Vagina (tissue), 2 donors: ENCODE measurements at regions not wholly inside any gene's neighbourhood (a gene's known extent, or its start where the extent isn't known, plus 50 kb on each side); places are given as distances from the start of the nearest gene placed in this dataset.
"Not testable (repeated sequence)": the region's sequence is repeated elsewhere in the genome, so short reads cannot be mapped to it uniquely, and the experiment has no call there.

Experiments
- CTCF ChIP-seq, 3 experiments: fragments of 450-650 bp in 2 of 3; fragments of 200-600 bp in 1 of 3; sonication (generic) in 1 of 3; IDR thresholded peaks; one replicate each; pipeline ENCODE4 v1.5.1; 2017 to 2019; ENCODE audit warnings: antibody characterized with exemption in 3 of 3, mild to moderate bottlenecking in 2 of 3, moderate library complexity in 2 of 3
- POLR2A ChIP-seq, 2 donors: fragments of 450-650 bp; IDR thresholded peaks; one replicate each; pipeline ENCODE4 v1.6.1; 2017; ENCODE audit warnings: antibody characterized with exemption in 2 of 2, mild to moderate bottlenecking in 2 of 2, moderate library complexity in 2 of 2

GRCh38 chr5:20765074-20765473 is 777.1 kb upstream of the CDH18 start:
- not testable (repeated sequence) for TF ChIP-seq POLR2A, CTCF (IDR thresholded peaks at IDR 0.05)
